GM04504 (cell line): ENCODE measurements at regions not wholly inside any gene's neighbourhood (a gene's known extent, or its start where the extent isn't known, plus 50 kb on each side); places are given as distances from the start of the nearest gene placed in this dataset.
"Not testable (repeated sequence)": the region's sequence is repeated elsewhere in the genome, so short reads cannot be mapped to it uniquely, and the experiment has no call there.

ENCODE experiments used
- DNase-seq: peaks from one replicate; pipeline ENCODE4 v3.0.0-alpha.2; 2012; ENCODE audit warnings: low read depth

DNA sequence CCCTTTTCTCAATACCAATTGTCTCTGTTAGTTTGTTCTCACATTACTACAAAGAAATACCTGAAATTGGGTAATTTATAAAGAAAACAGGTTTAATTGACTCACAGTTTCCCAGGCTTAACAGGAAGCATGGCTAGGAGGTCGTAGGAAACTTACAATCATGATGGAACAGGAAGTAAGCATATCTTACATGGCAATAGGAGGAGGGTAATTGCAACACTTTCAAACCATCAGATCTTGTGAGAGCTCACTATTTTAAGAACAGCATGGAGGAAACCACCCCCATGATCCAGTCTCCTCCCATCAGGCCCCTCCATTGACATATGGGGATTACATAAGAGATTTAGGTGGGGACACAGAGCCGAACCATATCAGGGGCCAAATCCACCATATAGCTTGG lies 1210.1 kb upstream of the SPRY2 start:
- DNase-seq = no peak

- DNase-seq = not testable (repeated sequence)
Observed at GRCh38 chr13:81546294-81546693, 1205.4 kb upstream of the SPRY2 start.

DNA sequence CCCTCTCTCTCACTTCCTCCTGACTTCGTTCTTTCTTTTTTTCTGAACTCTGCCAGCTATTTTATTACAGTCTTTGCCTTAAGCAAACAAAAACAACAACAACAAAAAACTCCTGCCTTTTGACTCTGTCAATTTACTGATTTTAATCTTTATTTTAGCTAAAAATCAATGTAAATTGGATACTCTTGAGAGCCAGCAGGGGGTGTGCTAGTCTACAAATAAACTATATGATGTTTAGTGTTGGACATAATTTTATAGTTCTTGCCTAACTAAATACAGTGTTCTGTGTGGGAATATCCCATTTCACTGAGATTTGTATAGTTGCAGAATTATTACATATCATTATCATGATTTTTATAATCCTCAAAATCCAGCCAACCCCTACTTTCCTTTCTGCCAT lies 1199.9 kb upstream of the SPRY2 start:
- DNase-seq = no peak

DNA sequence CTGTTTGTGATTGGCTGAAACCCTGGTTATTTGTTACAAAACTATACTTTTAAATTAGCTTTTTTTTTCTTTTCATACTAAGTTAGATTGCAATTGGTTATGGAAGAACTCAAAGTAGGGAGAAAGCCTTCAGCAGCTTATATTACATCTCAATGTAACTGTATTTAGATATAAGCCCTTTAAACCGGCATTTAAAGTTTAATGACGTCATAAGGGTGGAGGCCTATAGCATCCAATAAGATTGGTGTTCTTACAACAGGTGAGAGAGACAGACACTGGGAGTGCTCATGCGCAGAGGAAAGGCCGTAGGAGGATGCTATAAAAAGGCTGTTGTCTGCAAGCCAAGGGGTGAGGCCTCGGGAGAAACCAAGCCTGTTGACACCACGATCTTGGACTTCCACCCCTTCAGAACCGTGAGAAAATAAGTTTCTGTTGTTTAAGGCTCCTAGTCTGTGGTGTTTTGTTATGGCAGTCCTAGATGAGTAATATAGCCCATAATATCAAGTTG lies 1198.8 kb upstream of the SPRY2 start:
- DNase-seq = no peak

DNA sequence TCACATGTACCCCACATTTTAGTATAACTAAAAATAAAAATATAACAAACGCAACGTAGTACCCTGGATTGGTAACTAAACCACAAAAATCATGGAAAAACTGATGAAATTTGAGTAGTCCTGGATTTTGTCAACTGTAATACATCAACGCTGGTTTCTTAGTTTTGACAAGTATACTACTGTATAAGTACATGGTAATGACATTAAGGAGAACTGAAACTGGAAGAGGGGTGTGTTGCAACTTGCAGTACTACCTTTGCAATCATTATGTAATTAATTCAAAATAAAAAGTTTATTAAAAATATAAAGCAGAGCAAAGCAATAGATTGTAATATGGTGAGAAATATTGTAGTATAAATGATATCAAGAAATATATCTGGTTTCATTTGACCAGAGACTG lies 1158.0 kb upstream of the SPRY2 start:
- no peak for DNase-seq

GRCh38 chr13:81493144-81493543 lies 1152.2 kb upstream of the SPRY2 start:
- no peak for DNase-seq

DNA sequence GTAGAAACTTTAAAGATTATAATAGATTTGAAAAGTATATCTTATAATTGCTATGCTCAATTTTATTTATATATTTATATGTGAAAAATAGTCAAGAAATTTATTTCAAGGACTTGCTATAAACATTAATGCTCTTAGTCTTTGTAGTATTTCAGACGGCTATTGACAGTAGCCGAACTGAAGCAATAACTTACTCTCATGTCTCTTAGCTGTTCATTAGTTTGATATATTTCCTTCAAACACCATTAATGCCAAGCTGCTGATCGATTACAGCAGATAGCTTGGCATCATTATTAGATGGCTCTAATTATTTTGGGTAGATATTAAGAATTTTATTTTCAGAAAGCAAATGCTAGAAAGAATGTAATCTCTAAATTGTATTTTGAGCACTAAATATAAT lies 1151.5 kb upstream of the SPRY2 start:
- DNase-seq = no peak

DNA sequence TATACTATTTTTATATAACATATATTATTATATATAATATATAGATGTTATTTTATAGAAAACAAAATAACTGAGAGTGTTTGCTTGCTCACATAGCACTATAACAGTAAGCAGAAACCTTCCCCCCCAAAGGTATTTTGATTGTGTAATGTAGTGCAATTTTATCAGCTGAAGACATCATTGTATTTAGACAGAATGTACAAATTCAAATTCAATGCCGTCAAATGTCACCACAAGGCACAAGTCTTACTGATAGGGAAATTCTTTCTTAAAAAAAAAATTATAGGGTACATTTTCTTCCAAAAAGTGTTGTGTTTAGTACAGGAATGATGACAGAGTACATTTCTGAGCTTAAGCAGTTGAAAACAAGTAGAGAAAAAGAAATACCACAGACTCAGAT lies 1147.1 kb upstream of the SPRY2 start:
- no peak for DNase-seq

GRCh38 chr13:81487151-81487550 lies 1146.2 kb upstream of the SPRY2 start:
- DNase-seq = no peak

- no peak for DNase-seq
Observed at GRCh38 chr13:81480634-81481033, 1139.7 kb upstream of the SPRY2 start.

- no peak for DNase-seq
Observed at GRCh38 chr13:81473366-81473899, 1132.5 kb upstream of the SPRY2 start.

- no peak for DNase-seq
Observed at GRCh38 chr13:81458170-81458569, 1117.2 kb upstream of the SPRY2 start.

DNA sequence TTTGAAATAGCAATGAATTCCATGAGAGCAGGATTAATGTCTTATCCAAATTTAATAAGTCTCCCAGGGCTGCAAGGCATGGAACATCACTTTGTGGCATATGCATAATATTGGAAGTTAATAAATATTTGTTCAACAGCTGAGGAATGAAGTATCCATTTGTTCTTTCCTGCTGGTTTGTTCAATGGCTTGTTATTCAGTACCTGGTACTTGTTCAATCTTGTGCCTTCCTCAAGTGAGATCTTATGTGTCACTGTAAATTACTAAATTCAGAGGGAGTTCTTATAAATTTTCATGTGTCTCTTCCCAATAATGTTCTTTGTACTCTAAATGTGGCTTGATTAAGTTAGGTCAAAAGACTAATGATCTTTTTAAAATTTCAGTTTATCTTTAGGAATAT lies 1105.5 kb upstream of the SPRY2 start:
- no peak for DNase-seq

DNA sequence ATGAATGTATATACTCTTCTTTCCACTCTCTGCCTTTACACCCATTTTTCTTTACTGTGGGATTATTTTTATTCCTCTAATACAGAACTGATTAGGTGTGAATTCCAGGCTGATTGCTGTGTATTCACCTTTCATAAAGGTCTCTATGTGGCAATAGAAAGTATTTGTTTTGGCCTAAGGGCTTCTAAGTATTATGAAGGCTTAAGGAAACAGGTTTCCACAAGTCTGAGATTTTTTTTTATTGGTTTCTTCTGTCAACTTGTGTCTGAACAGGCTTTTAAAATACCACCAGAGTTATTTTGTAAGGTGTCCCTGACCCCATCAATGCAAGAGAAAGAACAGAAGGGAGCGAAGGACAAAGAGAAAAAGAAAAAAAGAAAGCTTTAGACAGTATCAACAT lies 1102.0 kb upstream of the SPRY2 start:
- no peak for DNase-seq

- no peak for DNase-seq
Observed at GRCh38 chr13:81425286-81425685, 1084.4 kb upstream of the SPRY2 start.

- DNase-seq = no peak
Observed at GRCh38 chr13:81409284-81409683, 1068.4 kb upstream of the SPRY2 start.

DNA sequence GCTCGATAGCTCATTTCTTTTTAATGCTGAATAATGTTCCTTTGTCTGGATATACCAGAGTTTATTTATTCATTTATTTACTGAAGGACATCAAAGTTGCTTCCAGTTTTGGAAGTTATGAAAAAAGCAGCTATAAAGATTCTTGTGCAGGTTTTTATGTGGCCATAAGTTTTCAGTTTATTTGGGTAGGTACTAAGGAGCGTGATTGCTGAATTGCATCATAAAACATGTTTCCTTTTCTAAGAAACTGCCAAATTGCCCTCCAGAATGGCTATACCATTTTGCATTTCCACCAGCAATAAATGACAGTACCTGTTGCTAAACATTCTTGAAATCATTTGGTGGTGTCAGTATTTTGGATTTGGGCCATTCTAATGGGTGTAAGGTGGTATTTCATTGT lies 1067.7 kb upstream of the SPRY2 start:
- no peak for DNase-seq

- no peak for DNase-seq
Observed at GRCh38 chr13:81406639-81407292, 1065.8 kb upstream of the SPRY2 start.

- DNase-seq = no peak
Observed at GRCh38 chr13:81406022-81406421, 1065.1 kb upstream of the SPRY2 start.

- DNase-seq = no peak
Observed at GRCh38 chr13:81396192-81396591, 1055.3 kb upstream of the SPRY2 start.

- no peak for DNase-seq
Observed at GRCh38 chr13:81395368-81395767, 1054.4 kb upstream of the SPRY2 start.

GRCh38 chr13:81394640-81395039 lies 1053.7 kb upstream of the SPRY2 start:
- no peak for DNase-seq

DNA sequence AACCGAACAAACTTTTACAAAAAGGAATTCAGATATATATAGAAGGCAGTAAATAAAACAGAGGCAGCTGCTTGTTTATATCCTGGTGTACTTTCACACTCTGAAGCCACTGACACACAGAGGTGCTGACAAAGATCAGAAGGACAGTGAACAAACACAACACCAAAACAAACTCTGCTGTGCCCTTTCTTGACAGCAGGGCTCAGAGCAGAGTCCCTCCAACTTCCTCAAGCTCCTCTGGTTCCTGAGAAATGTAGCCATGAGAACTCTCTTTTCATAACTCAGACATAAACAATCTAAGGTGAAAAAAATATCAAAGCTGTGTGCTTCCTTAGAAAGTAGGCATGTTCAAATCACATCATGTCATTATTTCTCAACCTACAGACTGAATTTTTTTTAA lies 1052.8 kb upstream of the SPRY2 start:
- no peak for DNase-seq

- no peak for DNase-seq
Observed at GRCh38 chr13:81393110-81393509, 1052.2 kb upstream of the SPRY2 start.
